Motor neuron (in vitro differentiated cells): ENCODE measurements at regions not wholly inside any gene's neighbourhood (a gene's known extent, or its start where the extent isn't known, plus 50 kb on each side); places are given as distances from the start of the nearest gene placed in this dataset.
A peak's percentile ranks its signal among the peaks of the same experiment; 100 is the strongest.

Source experiments
- ATAC-seq, 8 experiments: fragments of 200-7000 bp; cut with Tn5 transposase; replicated peaks in 6 of 8; 2 replicates each; pipeline ENCODE4 v1.8.0; 2021; ENCODE audit warnings: mild to moderate bottlenecking in 8 of 8, moderate library complexity in 8 of 8
- H3K27ac ChIP-seq, 2 donors: fragments of 250-450 bp; sonication (Bioruptor Pico); 2 replicates each; pipeline ENCODE4 v1.9.0; 2021; ENCODE audit warnings: antibody characterized with exemption in 2 of 2, mild to moderate bottlenecking in 2 of 2, moderate library complexity in 1 of 2
- H3K4me1 ChIP-seq, 2 donors: fragments of 250-450 bp; sonication (Bioruptor Pico); replicated peaks in 1 of 2; 2 replicates each; pipeline ENCODE4 v1.6.1; 2021; ENCODE audit warnings: antibody characterized with exemption in 2 of 2, mild to moderate bottlenecking in 2 of 2, moderate library complexity in 1 of 2
- H3K4me3 ChIP-seq, 5 donors: fragments of 250-450 bp; sonication (Bioruptor Pico); 2 replicates each; pipeline ENCODE4 v1.9.0; 2021; ENCODE audit warnings: antibody characterized with exemption in 5 of 5, mild to moderate bottlenecking in 5 of 5, moderate library complexity in 4 of 5
- WGBS, 10 experiments: fragments of 450-650 bp; shearing (Covaris generic); methylation state at CpG; one replicate each; pipeline ENCODE4 v1.0.0; 2022; 5-methylcytosine and 5-hydroxymethylcytosine counted together
- in situ Hi-C, 9 experiments: fragments of 400-800 bp; cut with MboI; loops; one replicate each; pipeline ENCODE4 v1.15.0; 2021; ENCODE audit warnings: low sequenced_read_pairs in 9 of 9, low pct_unique_long_range_greater_than_20kb in 2 of 9; ENCODE audit not compliant: unreplicated experiment in 9 of 9

- Histone ChIP-seq H3K27ac (no peak overlapping the region), H3K4me3 (no peak overlapping the region), H3K4me1 (no peaks in the 10 kb centered on the region)
- no peak for ATAC-seq
- in situ Hi-C loops: no loop called here
- WGBS, 10 experiments: 35 to 86% (median 67%) methylated on average over 1 to 3 of the region's 3 CpGs; no CpG with 5 or more reads in 7 of the 10 experiments
Measured at GRCh38 chrX:46263494-46263893, 281.7 kb downstream of the ZNF674 start.

DNA sequence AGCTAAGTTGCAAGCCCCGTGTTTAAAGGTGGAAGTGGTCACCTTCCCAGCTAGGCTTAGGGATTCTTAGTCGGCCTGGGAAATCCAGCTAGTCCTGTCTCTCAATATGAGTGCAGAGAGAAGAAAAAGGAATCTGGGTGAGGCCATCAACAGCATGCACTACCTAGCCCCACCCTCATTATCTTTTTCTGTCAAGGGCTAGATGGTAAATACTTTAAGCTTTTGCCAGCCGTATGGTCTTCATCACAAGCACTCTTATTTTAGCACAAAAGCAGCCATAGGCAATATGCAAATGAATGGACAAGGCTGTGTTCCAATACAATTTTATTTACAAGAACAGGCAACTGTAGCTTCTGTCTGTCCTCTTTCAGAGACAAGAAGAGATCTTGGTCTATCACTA is 282.9 kb downstream of the ZNF674 start:
- peak in 1 of 8 experiments; percentile 32 for ATAC-seq
- Histone ChIP-seq H3K4me3 (no peak overlapping the region), H3K27ac (no peak overlapping the region), H3K4me1 (no peaks in the 10 kb centered on the region)
- WGBS, 10 experiments: 0 to 68% (median 0%) methylated on average over 1 to 2 of the region's 3 CpGs; no CpG with 5 or more reads in 7 of the 10 experiments
- in situ Hi-C loops: no loop called here

DNA sequence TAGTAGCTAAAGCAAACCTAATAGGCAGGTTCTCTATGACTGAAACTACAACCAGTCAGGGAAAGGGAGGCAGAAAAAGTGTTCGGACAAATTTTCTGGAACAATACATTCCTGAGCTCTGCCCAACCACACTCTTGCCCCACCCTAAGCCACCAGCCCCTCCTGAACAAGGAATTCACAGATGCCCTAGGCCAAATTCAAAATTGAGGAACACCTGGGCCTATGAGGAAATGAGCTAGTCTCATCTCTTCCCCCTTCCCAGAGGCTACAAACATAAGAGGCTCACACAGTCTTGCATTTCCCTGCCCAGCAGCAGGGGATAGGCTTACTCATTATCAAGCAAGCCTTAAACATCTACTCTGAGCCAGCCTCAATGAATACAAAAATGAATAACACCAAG is 284.7 kb downstream of the ZNF674 start:
- WGBS, 10 experiments: 75% methylated on average over 1 of the region's 1 CpG; no CpG with 5 or more reads in 9 of the 10 experiments
- ATAC-seq: peak in 3 of 8 experiments; percentile 88 to 92 (median 88)
- Histone ChIP-seq H3K4me3 (no peak overlapping the region), H3K4me1 (no peaks in the 10 kb centered on the region), H3K27ac (no peak overlapping the region)
- in situ Hi-C loops: no loop called here

GRCh38 chrX:46258356-46258755 is 286.9 kb downstream of the ZNF674 start:
- no peak overlapping the region for H3K27ac ChIP-seq
- no peak overlapping the region for H3K4me3 ChIP-seq
- 40% methylated on average over 1 of the region's 1 CpG; no CpG with 5 or more reads in 9 of the 10 experiments for WGBS, 10 experiments
- peak in 3 of 8 experiments; percentile 15 to 51 (median 44) for ATAC-seq
- in situ Hi-C loops: no loop called here
- H3K4me1 ChIP-seq: no peaks in the 10 kb centered on the region

DNA sequence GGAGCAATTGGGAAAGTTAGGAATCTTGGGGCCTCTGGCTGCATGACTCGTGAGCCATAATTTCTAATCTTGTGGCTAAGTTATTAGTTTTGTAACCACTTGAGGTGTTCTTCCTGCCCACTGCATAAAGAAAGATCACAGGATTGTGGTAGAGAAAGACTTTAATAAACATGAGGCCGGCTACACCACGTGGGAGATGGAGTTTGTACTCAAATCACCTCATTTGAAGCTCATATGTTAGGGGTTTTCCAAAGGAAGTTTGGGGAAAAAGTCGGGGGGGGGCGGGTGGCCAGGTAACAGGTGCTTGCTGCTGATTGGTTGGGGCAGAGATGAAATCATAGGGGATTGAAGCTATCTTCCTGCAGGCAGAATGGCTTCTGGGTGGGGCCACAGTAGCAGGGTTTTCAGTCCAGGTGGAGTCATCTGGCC is 287.8 kb downstream of the ZNF674 start:
- H3K4me1 ChIP-seq: no peaks in the 10 kb centered on the region
- no peak overlapping the region for H3K27ac ChIP-seq
- in situ Hi-C loops: no loop called here
- no peak overlapping the region for H3K4me3 ChIP-seq
- ATAC-seq: no peak
- 31% methylated on average over 2 of the region's 5 CpGs; no CpG with 5 or more reads in 9 of the 10 experiments for WGBS, 10 experiments

- WGBS, 10 experiments: 73 to 100% (median 83%) methylated on average over 1 of the region's 1 CpG; no CpG with 5 or more reads in 7 of the 10 experiments
- no peak for ATAC-seq
- H3K4me3 ChIP-seq: no peak overlapping the region
- no peaks in the 10 kb centered on the region for H3K4me1 ChIP-seq
- in situ Hi-C loops: no loop called here
- no peak overlapping the region for H3K27ac ChIP-seq
Measured at GRCh38 chrX:46256875-46257274, 288.3 kb downstream of the ZNF674 start.

GRCh38 chrX:46255046-46255445 is 290.2 kb downstream of the ZNF674 start:
- Histone ChIP-seq H3K4me1 (no peaks in the 10 kb centered on the region), H3K4me3 (no peak overlapping the region), H3K27ac (no peak overlapping the region)
- WGBS, 10 experiments: 86 to 100% methylated on average over 1 of the region's 1 CpG; no CpG with 5 or more reads in 8 of the 10 experiments
- in situ Hi-C loops: no loop called here
- no peak for ATAC-seq

DNA sequence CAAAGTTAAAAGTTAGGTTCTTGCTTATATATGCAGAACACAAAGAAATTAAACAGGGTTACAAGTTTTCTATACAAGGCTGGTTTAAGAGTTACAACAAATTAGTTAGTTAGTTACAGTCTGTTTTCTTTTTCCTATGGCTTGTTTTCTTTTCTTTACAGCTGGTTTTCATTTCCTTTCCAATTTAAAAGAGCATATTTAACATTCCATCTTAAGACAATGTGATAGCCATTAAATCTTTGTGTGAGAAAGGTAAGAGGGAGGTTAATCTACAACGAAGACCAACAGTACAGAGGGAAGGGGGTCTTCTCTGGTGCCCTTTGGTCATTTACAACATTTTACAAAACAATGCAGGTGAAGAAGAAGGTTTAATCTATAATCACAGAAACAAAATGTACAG is 290.6 kb downstream of the ZNF674 start:
- Histone ChIP-seq H3K4me1 (no peaks in the 10 kb centered on the region), H3K4me3 (no peak overlapping the region), H3K27ac (no peak overlapping the region)
- ATAC-seq: no peak
- in situ Hi-C loops: no loop called here
- WGBS, 10 experiments: 0 to 11% (median 3%) methylated on average over 1 of the region's 1 CpG; no CpG with 5 or more reads in 6 of the 10 experiments

GRCh38 chrX:46251755-46252154 is 293.5 kb downstream of the ZNF674 start:
- 21 to 40% methylated on average over 1 to 2 of the region's 3 CpGs; no CpG with 5 or more reads in 8 of the 10 experiments for WGBS, 10 experiments
- H3K27ac ChIP-seq: no peak overlapping the region
- peak in 2 of 8 experiments; percentile 33 to 71 for ATAC-seq
- no peaks in the 10 kb centered on the region for H3K4me1 ChIP-seq
- H3K4me3 ChIP-seq: no peak overlapping the region
- in situ Hi-C loops: no loop called here

DNA sequence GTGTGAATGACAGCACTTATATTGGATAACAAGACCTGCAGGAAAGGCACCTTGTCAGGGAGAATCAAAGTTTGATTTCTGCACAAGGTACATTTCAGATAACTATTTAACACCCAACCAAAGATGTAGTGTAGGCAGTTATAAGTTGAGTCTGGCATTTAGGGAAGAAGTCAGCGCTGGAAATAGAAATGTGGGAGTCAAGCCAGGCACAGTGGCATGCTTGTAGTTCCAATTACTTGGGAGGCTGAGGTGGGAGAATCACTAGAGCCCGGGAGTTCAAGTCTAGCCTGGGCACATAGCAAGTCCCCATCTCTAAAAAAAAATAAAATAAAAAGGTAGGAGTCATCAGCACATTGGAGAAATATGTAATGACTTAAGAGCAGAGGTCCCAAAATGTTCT is 295.1 kb downstream of the ZNF674 start:
- ATAC-seq: no peak
- 67 to 100% (median 74%) methylated on average over 1 to 2 of the region's 2 CpGs; no CpG with 5 or more reads in 7 of the 10 experiments for WGBS, 10 experiments
- H3K4me3 ChIP-seq: no peak overlapping the region
- H3K4me1 ChIP-seq: no peaks in the 10 kb centered on the region
- H3K27ac ChIP-seq: no peak overlapping the region
- in situ Hi-C loops: no loop called here

- 46 to 100% (median 93%) methylated on average over 1 to 4 of the region's 4 CpGs; no CpG with 5 or more reads in 3 of the 10 experiments for WGBS, 10 experiments
- no peak for ATAC-seq
- H3K27ac ChIP-seq: no peak overlapping the region
- in situ Hi-C loops: no loop called here
- H3K4me1 ChIP-seq: no peaks in the 10 kb centered on the region
- H3K4me3 ChIP-seq: no peak overlapping the region
Measured at GRCh38 chrX:46247456-46247855, 297.8 kb downstream of the ZNF674 start.

- in situ Hi-C loops: no loop called here
- 0 to 100% (median 61%) methylated on average over 1 to 3 of the region's 4 CpGs; no CpG with 5 or more reads in 6 of the 10 experiments for WGBS, 10 experiments
- ATAC-seq: no peak
- H3K27ac ChIP-seq: no peak overlapping the region
- no peak overlapping the region for H3K4me3 ChIP-seq
- H3K4me1 ChIP-seq: no peaks in the 10 kb centered on the region
Measured at GRCh38 chrX:46244451-46244850, 300.8 kb downstream of the ZNF674 start.

GRCh38 chrX:46236411-46236810 is 308.8 kb downstream of the ZNF674 start:
- 13 to 83% (median 53%) methylated on average over 1 to 2 of the region's 2 CpGs; no CpG with 5 or more reads in 4 of the 10 experiments for WGBS, 10 experiments

DNA sequence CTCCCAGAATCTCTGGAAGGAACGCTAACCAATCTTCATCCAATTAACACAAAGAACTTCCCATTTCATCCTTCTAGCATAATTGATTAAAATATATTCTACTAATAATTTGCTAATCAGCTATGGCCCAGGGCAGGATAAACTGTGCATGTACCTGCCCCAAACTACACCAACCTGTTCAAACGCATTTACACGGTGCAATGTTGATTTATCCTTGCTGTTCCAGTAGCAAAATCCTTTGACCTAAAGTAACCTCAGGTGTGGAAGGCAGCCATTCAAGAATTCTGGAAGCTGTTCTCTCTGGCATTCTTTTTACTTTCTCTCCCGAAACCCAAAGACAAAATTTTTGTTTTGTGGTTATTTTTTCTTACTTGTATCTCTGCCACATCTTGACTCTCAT is 309.4 kb downstream of the ZNF674 start:
- in situ Hi-C loops: no loop called here
- no peak for ATAC-seq
- Histone ChIP-seq H3K4me3 (no peak overlapping the region), H3K4me1 (no peaks in the 10 kb centered on the region), H3K27ac (no peak overlapping the region)
- 66 to 100% (median 97%) methylated on average over 1 to 4 of the region's 4 CpGs; no CpG with 5 or more reads in 4 of the 10 experiments for WGBS, 10 experiments

More at GRCh38 chrX:46236411-46236810, 308.8 kb downstream of the ZNF674 start:
- no peaks in the 10 kb centered on the region for H3K4me1 ChIP-seq
- in situ Hi-C loops: no loop called here
- no peak for ATAC-seq
- no peak overlapping the region for H3K27ac ChIP-seq
- H3K4me3 ChIP-seq: no peak overlapping the region
